ENCODE measurements at regions not wholly inside any gene's neighbourhood (a gene's known extent, or its start where the extent isn't known, plus 50 kb on each side); places are given as distances from the start of the nearest gene placed in this dataset.

DNA sequence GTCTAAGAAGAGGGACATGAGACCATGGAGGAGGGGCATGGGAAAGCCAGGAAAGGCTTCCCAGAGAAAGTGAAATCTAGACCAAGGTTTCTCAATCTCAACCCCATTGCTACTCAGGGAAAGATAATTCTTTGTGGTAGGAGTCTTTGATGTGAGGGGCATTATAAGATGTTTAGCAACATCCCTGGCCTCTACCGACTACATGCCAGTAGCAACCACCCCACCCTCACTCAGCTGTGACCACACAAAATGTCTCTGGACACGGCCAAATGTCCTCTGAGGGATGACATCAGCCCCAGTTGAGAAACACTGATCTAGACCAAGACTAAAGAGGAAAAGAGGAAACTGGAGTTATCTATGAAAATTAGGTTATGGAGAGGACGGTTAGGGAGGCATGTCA, 298.5 kb upstream of the KIF2A start:
- Histone ChIP-seq H3K4me3 (no peak overlapping the region), H3K4me1 (no peaks in the 10 kb centered on the region), H3K27me3 (no peaks in the 10 kb centered on the region), H3K27ac (no peak overlapping the region), H3K36me3 (no peaks in the 10 kb centered on the region), H3K9me3 (no peaks in the 10 kb centered on the region)
- ATAC-seq (ENCODE audit: low FRiP score in 2 of 2) (peak in 1 of 2 donors; percentile 81), DNase-seq (no peak)
- WGBS, 2 donors = 68 to 70% methylated on average over 3 of the region's 3 CpGs
- TF ChIP-seq EP300 (IDR thresholded peaks at IDR 0.05) (no peak), POLR2A (IDR thresholded peaks at IDR 0.05) (no peak)

- ATAC-seq (ENCODE audit: low FRiP score in 2 of 2) (no peak), DNase-seq (no peak)
- WGBS, 2 donors = 69 to 88% methylated on average over 5 of the region's 5 CpGs
- Histone ChIP-seq H3K36me3 (no peaks in the 10 kb centered on the region), H3K9me3 (no peaks in the 10 kb centered on the region), H3K4me1 (no peaks in the 10 kb centered on the region), H3K27ac (no peak overlapping the region), H3K4me3 (no peak overlapping the region), H3K27me3 (no peaks in the 10 kb centered on the region)
- no peak for TF ChIP-seq POLR2A (IDR thresholded peaks at IDR 0.05)
- no peak for TF ChIP-seq EP300 (IDR thresholded peaks at IDR 0.05)
- no peak for TF ChIP-seq CTCF (IDR thresholded peaks at IDR 0.05)
- no peak for TF ChIP-seq POLR2AphosphoS5 (IDR thresholded peaks at IDR 0.05)
Observed at GRCh38 chr5:62011089-62011664, 294.8 kb upstream of the KIF2A start.

GRCh38 chr5:62017092-62017491, 288.9 kb upstream of the KIF2A start:
- WGBS, 2 donors = 79 to 81% methylated on average over 1 of the region's 1 CpG
- H3K9me3 ChIP-seq = no peaks in the 10 kb centered on the region
- no peak for DNase-seq
- H3K27me3 ChIP-seq = no peaks in the 10 kb centered on the region
- H3K4me1 ChIP-seq = no peaks in the 10 kb centered on the region
- no peaks in the 10 kb centered on the region for H3K36me3 ChIP-seq
- no peak overlapping the region for H3K4me3 ChIP-seq
- H3K27ac ChIP-seq = no peak overlapping the region
- peak in 1 of 2 donors; percentile 46 for ATAC-seq (ENCODE audit: low FRiP score in 2 of 2)
- TF ChIP-seq CTCF (IDR thresholded peaks at IDR 0.05) (no peak), POLR2A (IDR thresholded peaks at IDR 0.05) (no peak), EP300 (IDR thresholded peaks at IDR 0.05) (no peak), POLR2AphosphoS5 (IDR thresholded peaks at IDR 0.05) (no peak)

- WGBS, 2 donors = 81 to 90% methylated on average over 2 of the region's 2 CpGs
- ATAC-seq (ENCODE audit: low FRiP score in 2 of 2) (no peak), DNase-seq (no peak)
- Histone ChIP-seq H3K27me3 (no peaks in the 10 kb centered on the region), H3K4me1 (no peaks in the 10 kb centered on the region), H3K36me3 (no peaks in the 10 kb centered on the region), H3K4me3 (no peak overlapping the region), H3K27ac (no peak overlapping the region), H3K9me3 (no peaks in the 10 kb centered on the region)
- TF ChIP-seq EP300 (IDR thresholded peaks at IDR 0.05) = no peak
- TF ChIP-seq CTCF (IDR thresholded peaks at IDR 0.05) = no peak
- no peak for TF ChIP-seq POLR2AphosphoS5 (IDR thresholded peaks at IDR 0.05)
- no peak for TF ChIP-seq POLR2A (IDR thresholded peaks at IDR 0.05)
Observed at GRCh38 chr5:62029303-62029702, 276.7 kb upstream of the KIF2A start.

GRCh38 chr5:62030326-62030725, 275.7 kb upstream of the KIF2A start:
- no peak for DNase-seq
- TF ChIP-seq EP300 (IDR thresholded peaks at IDR 0.05) (no peak), POLR2AphosphoS5 (IDR thresholded peaks at IDR 0.05) (no peak), POLR2A (IDR thresholded peaks at IDR 0.05) (no peak), CTCF (IDR thresholded peaks at IDR 0.05) (no peak)
- no peak for ATAC-seq (ENCODE audit: low FRiP score in 2 of 2)
- no peaks in the 10 kb centered on the region for H3K27me3 ChIP-seq
- no peak overlapping the region for H3K27ac ChIP-seq
- no peaks in the 10 kb centered on the region for H3K4me1 ChIP-seq
- no peak overlapping the region for H3K4me3 ChIP-seq
- 60 to 69% methylated on average over 2 of the region's 2 CpGs for WGBS, 2 donors
- H3K9me3 ChIP-seq = no peaks in the 10 kb centered on the region
- no peaks in the 10 kb centered on the region for H3K36me3 ChIP-seq
